ENCODE measurements at regions not wholly inside any gene's neighbourhood (a gene's known extent, or its start where the extent isn't known, plus 50 kb on each side); places are given as distances from the start of the nearest gene placed in this dataset.
"Not testable (repeated sequence)": the region's sequence is repeated elsewhere in the genome, so short reads cannot be mapped to it uniquely, and the experiment has no call there.

DNA sequence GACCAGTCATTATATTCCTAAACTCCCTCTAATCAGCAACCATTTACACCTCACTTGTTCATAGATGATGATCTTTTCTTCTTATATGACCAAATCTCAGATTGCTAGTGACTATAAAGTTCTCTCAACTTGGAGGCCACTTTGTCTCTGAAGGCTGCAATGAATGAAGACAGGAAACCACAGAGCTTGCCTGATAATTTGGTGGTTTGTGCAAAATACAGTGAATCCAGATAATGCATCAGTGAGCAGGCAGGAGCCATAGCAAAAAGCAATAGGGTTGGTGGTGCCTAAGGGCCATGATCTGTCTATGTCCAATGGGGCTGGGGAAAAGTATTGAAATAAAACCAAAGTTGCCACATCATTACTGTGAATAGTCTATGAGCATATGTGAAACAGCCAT lies 123.8 kb upstream of the LRFN5 start:
- in situ Hi-C loops (cut with MboI; ENCODE audit: low sequenced_read_pairs, unreplicated experiment) = no loop called here
- TF ChIP-seq, protein P1, sequence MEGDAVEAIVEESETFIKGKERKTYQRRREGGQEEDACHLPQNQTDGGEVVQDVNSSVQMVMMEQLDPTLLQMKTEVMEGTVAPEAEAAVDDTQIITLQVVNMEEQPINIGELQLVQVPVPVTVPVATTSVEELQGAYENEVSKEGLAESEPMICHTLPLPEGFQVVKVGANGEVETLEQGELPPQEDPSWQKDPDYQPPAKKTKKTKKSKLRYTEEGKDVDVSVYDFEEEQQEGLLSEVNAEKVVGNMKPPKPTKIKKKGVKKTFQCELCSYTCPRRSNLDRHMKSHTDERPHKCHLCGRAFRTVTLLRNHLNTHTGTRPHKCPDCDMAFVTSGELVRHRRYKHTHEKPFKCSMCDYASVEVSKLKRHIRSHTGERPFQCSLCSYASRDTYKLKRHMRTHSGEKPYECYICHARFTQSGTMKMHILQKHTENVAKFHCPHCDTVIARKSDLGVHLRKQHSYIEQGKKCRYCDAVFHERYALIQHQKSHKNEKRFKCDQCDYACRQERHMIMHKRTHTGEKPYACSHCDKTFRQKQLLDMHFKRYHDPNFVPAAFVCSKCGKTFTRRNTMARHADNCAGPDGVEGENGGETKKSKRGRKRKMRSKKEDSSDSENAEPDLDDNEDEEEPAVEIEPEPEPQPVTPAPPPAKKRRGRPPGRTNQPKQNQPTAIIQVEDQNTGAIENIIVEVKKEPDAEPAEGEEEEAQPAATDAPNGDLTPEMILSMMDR (IDR thresholded peaks at IDR 0.05; ENCODE audit: borderline replicate concordance, control extremely low read depth, extremely low read depth, insufficient read depth, missing control alignments) = no peak
- no peak for DNase-seq (ENCODE audit: low spot score)

DNA sequence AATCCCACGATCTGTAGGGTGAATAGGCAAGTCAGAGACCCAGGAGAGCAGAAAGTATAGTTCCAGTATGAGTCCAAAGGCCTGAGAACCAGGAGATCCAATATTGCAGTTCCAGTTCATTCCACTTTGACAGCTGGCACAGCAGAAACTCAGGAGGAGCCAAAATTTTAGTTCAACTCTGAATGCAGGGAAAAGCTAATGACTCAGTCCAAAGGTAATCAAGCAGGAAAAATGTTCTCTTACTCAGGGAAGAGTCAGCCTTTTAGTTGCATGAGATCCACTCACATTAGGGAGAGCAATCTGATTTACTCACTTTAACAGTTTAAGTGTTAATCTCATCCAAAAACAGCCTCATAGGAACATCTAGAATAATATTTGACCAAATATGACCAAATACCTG lies 130.2 kb upstream of the LRFN5 start:
- TF ChIP-seq, protein P1 (IDR thresholded peaks at IDR 0.05; ENCODE audit: borderline replicate concordance, control extremely low read depth, extremely low read depth, insufficient read depth, missing control alignments) = no peak
- in situ Hi-C loops (cut with MboI; ENCODE audit: low sequenced_read_pairs, unreplicated experiment) = no loop called here
- no peak for DNase-seq (ENCODE audit: low spot score)

DNA sequence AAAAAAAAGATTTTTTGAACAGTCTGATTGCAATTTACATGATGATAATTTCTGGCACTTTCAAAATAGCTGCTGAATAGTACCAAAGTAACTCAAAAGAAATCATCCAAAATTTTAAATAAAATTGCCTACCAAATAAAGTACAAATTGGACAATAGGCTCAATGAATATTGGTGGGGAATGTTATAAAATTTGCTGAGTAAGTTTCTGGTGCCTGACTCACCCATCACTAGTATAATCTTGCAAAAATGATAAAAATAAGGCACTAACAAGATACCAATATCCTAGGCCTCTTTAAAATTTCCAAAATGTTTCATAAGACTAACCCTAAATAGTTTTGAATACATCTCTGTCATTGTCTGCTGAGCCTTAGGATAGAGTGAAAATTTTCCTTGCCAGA lies 145.3 kb upstream of the LRFN5 start:
- in situ Hi-C loops (cut with MboI; ENCODE audit: low sequenced_read_pairs, unreplicated experiment) = no loop called here
- DNase-seq (ENCODE audit: low spot score) = no peak

DNA sequence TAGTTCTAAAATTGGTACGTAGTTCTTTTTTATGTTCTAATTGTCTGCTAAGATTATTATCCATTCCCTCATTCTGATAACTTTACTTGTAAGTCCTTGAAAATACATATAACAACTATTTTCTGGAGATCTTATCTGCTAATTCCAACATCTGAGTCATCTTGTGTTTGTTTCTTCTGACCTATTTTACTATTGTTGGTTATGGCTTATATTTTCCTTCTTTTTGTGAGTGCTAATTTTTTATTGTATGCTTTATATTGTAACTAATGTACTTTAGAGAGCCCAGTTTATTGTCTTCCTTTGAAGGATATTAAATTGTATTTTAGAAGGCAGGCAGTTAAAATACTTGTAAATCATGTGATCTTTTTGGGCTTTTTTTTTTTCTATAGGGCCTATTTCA lies 149.3 kb upstream of the LRFN5 start:
- TF ChIP-seq, protein P1 (IDR thresholded peaks at IDR 0.05; ENCODE audit: borderline replicate concordance, control extremely low read depth, extremely low read depth, insufficient read depth, missing control alignments) = no peak
- in situ Hi-C loops (cut with MboI; ENCODE audit: low sequenced_read_pairs, unreplicated experiment) = no loop called here
- no peak for DNase-seq (ENCODE audit: low spot score)

More for the DNA sequence above, 145.3 kb upstream of the LRFN5 start:
- TF ChIP-seq, protein P1 (IDR thresholded peaks at IDR 0.05; ENCODE audit: borderline replicate concordance, control extremely low read depth, extremely low read depth, insufficient read depth, missing control alignments) = no peak

DNA sequence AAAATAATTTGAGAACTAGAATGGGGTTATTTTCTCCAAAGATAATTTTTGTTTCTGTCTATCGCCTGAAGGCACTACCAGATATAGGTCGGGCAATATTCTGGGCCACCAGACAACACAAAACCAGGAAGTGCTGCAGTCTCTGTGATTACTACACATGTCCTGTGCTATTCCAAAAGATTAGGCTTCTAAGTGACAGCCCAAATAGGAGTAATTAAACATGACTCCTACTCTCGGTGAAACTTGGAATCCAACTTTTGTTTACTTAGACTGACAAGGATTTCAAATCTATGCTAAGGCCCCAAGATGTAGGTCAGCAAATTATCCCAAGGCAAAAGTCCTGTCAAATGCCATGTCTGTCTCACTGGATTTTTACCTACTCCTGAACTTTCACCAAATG lies 157.6 kb upstream of the LRFN5 start:
- in situ Hi-C loops (cut with MboI; ENCODE audit: low sequenced_read_pairs, unreplicated experiment) = no loop called here
- TF ChIP-seq, protein P1 (IDR thresholded peaks at IDR 0.05; ENCODE audit: borderline replicate concordance, control extremely low read depth, extremely low read depth, insufficient read depth, missing control alignments) = no peak
- no peak for DNase-seq (ENCODE audit: low spot score)

DNA sequence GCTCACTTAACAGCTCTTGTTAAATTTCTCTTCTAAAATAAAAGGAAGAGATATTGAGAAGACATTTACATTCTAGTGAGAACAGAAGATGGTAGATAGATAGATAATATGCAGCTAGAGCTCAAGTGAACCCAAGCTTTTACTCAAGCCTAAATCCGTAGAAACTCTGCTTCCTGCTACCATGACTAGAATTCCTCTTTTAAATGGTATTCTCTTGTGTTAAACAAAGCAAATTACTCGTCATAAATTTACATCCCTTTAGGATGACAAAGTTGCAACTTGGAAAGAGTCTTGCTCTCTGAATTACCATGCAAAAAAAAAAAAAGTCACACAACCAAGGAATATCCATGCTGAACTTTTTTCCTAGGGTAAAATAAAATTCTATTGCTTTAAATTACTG lies 160.7 kb upstream of the LRFN5 start:
- TF ChIP-seq, protein P1 (IDR thresholded peaks at IDR 0.05; ENCODE audit: borderline replicate concordance, control extremely low read depth, extremely low read depth, insufficient read depth, missing control alignments) = no peak
- DNase-seq (ENCODE audit: low spot score) = no peak

DNA sequence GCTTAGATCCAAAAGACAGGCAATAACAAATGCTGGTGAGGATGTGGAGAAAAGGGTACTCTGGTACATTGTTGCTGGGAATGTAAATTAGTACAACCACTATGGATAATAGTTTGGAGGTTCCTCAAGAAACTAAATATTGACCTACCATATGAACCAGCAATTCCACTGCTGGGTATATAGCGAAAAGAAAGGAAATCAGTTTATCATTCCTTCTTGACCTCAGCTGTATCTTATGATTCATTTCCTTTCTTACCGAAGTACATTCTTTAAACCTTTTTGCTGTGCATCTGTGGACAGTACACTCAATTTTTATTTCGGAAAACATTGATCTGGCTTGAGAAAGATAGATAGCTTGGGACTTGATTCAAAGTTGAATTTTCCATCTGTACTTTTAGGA lies 183.2 kb upstream of the LRFN5 start:
- TF ChIP-seq, protein P1 (IDR thresholded peaks at IDR 0.05; ENCODE audit: borderline replicate concordance, control extremely low read depth, extremely low read depth, insufficient read depth, missing control alignments) = no peak
- in situ Hi-C loops (cut with MboI; ENCODE audit: low sequenced_read_pairs, unreplicated experiment) = no loop called here
- DNase-seq (ENCODE audit: low spot score) = no peak

More for the DNA sequence above, 160.7 kb upstream of the LRFN5 start:
- in situ Hi-C loops (cut with MboI; ENCODE audit: low sequenced_read_pairs, unreplicated experiment) = no loop called here

DNA sequence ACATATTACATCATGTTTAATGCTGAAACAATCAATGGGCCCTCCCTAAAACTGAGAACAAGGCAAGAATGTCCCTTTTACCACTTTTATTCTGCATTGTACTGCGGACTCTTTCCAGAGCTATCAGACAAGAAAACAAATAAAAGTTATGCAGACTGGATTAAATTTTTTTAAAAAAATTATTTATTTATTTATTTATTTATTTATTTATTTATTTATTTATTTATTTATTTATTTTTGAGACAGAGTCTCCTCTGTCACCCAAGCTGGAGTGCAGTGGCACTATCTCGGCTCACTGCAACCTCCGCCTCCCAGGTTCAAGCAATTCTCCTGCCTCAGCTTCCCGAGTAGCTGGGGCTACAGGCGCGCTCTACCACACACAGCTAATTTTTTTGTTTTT lies 185.4 kb upstream of the LRFN5 start:
- in situ Hi-C loops (cut with MboI; ENCODE audit: low sequenced_read_pairs, unreplicated experiment) = not testable (repeated sequence)

More for the DNA sequence above, 185.4 kb upstream of the LRFN5 start:
- not testable (repeated sequence) for DNase-seq (ENCODE audit: low spot score)

All from GM13976 (cell line).